ENCODE measurements at regions not wholly inside any gene's neighbourhood (a gene's known extent, or its start where the extent isn't known, plus 50 kb on each side); places are given as distances from the start of the nearest gene placed in this dataset.

DNA sequence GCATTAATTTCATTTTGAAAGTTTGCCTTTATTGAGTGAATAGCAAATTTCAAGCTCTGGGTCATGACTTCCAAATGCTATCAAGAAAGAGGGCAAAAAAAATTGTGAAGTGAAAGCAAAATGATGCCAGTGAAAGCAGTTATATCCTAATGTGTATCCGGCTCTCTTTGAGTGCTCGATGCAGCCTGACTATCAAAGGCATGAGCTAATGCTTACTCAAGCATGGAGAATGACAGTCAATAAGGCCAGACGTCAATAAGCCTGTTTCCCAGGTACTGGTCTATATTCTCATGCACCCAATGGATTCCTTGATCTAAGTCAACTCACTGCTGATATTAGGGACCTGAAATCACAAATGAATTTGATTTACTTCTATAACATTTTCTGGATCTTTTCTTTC is 435.5 kb downstream of the CAAP1 start:
- Histone ChIP-seq H3K36me3 (ENCODE audit: control insufficient read depth, insufficient read depth, low read length) (no peaks in the 10 kb centered on the region), H3K4me3 (ENCODE audit: low read depth in 2 of 2, low read length in 2 of 2) (no peak overlapping the region), H3K9me3 (ENCODE audit: control insufficient read depth, insufficient read depth, low read depth, low read length) (no peaks in the 10 kb centered on the region), H3K4me1 (ENCODE audit: control insufficient read depth, insufficient read depth, low read length) (no peaks in the 10 kb centered on the region), H3K27me3 (ENCODE audit: control insufficient read depth, insufficient read depth, low read length) (no peaks in the 10 kb centered on the region), H3K27ac (ENCODE audit: low read length) (no peak overlapping the region)
- intact Hi-C loops (cut with micrococcal nuclease; ENCODE audit: unreplicated experiment) (loop anchor here (10.0 kb wide), 1 partner anchor 58 kb away; no protein-coding TSS in a partner anchor), in situ Hi-C loops (cut with HindIII; ENCODE audit: low pct_unique_long_range_greater_than_20kb, low sequenced_read_pairs) (no loop called here)
- ATAC-seq (no peak), DNase-seq (ENCODE audit: low read depth, low spot score) (no peak)
- BruUV-seq (replicated peaks): no TSS peak
- CTCF ChIA-PET: no interaction called here
- TF ChIP-seq, protein P1, sequence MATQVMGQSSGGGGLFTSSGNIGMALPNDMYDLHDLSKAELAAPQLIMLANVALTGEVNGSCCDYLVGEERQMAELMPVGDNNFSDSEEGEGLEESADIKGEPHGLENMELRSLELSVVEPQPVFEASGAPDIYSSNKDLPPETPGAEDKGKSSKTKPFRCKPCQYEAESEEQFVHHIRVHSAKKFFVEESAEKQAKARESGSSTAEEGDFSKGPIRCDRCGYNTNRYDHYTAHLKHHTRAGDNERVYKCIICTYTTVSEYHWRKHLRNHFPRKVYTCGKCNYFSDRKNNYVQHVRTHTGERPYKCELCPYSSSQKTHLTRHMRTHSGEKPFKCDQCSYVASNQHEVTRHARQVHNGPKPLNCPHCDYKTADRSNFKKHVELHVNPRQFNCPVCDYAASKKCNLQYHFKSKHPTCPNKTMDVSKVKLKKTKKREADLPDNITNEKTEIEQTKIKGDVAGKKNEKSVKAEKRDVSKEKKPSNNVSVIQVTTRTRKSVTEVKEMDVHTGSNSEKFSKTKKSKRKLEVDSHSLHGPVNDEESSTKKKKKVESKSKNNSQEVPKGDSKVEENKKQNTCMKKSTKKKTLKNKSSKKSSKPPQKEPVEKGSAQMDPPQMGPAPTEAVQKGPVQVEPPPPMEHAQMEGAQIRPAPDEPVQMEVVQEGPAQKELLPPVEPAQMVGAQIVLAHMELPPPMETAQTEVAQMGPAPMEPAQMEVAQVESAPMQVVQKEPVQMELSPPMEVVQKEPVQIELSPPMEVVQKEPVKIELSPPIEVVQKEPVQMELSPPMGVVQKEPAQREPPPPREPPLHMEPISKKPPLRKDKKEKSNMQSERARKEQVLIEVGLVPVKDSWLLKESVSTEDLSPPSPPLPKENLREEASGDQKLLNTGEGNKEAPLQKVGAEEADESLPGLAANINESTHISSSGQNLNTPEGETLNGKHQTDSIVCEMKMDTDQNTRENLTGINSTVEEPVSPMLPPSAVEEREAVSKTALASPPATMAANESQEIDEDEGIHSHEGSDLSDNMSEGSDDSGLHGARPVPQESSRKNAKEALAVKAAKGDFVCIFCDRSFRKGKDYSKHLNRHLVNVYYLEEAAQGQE (IDR thresholded peaks at IDR 0.05; ENCODE audit: insufficient read depth in 1 of 2, low read depth in 2 of 2, low read length in 1 of 2): no peak
- no peak for TF ChIP-seq TCF7L2 (IDR thresholded peaks at IDR 0.05; ENCODE audit: low read depth, low read length)
- TF ChIP-seq, protein P2, sequence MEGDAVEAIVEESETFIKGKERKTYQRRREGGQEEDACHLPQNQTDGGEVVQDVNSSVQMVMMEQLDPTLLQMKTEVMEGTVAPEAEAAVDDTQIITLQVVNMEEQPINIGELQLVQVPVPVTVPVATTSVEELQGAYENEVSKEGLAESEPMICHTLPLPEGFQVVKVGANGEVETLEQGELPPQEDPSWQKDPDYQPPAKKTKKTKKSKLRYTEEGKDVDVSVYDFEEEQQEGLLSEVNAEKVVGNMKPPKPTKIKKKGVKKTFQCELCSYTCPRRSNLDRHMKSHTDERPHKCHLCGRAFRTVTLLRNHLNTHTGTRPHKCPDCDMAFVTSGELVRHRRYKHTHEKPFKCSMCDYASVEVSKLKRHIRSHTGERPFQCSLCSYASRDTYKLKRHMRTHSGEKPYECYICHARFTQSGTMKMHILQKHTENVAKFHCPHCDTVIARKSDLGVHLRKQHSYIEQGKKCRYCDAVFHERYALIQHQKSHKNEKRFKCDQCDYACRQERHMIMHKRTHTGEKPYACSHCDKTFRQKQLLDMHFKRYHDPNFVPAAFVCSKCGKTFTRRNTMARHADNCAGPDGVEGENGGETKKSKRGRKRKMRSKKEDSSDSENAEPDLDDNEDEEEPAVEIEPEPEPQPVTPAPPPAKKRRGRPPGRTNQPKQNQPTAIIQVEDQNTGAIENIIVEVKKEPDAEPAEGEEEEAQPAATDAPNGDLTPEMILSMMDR (IDR thresholded peaks at IDR 0.05): no peak
- POLR2A ChIA-PET: no interaction called here

DNA sequence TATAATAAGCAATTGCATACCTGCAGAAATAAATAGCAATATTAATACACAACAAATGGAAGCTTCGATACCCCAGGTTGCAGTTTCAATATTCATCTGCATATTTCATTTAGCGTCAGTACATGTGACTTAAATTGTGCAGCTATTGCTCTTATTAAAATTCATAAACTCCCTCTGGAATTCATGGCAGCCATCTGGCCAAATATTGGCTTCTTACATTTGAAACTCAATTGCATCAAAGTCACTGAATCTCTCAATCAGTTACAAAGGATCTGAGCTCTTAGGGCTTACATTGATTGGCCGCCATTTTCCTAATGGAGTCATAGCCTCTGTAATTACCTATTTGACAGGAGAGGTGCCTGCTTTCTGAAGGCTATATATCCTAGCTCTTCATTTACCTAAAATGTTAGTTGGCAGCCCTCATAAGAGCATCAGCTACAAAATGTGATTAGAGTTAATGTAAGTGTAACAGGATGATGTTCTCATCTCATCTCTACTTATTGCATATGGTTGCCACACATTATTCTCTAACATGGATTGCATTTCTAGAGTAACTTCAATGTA is 453.5 kb downstream of the CAAP1 start:
- Histone ChIP-seq H3K36me3 (ENCODE audit: control insufficient read depth, insufficient read depth, low read length) (no peaks in the 10 kb centered on the region), H3K4me3 (ENCODE audit: low read depth in 2 of 2, low read length in 2 of 2) (no peak overlapping the region), H3K27me3 (ENCODE audit: control insufficient read depth, insufficient read depth, low read length) (no peaks in the 10 kb centered on the region), H3K27ac (ENCODE audit: low read length) (no peak overlapping the region), H3K4me1 (ENCODE audit: control insufficient read depth, insufficient read depth, low read length) (no peaks in the 10 kb centered on the region), H3K9me3 (ENCODE audit: control insufficient read depth, insufficient read depth, low read depth, low read length) (no peaks in the 10 kb centered on the region)
- ChIA-PET CTCF (no interaction called here), POLR2A (no interaction called here)
- BruUV-seq (replicated peaks): no TSS peak
- in situ Hi-C loops (cut with HindIII; ENCODE audit: low pct_unique_long_range_greater_than_20kb, low sequenced_read_pairs) (no loop called here), intact Hi-C loops (cut with micrococcal nuclease; ENCODE audit: unreplicated experiment) (no loop called here)
- DNase-seq (ENCODE audit: low read depth, low spot score) (no peak), ATAC-seq (no peak)
- TF ChIP-seq, protein P2 (IDR thresholded peaks at IDR 0.05): no peak
- no peak for TF ChIP-seq TCF7L2 (IDR thresholded peaks at IDR 0.05; ENCODE audit: low read depth, low read length)
- TF ChIP-seq, protein P1 (IDR thresholded peaks at IDR 0.05; ENCODE audit: insufficient read depth in 1 of 2, low read depth in 2 of 2, low read length in 1 of 2): no peak
- no peak for TF ChIP-seq POLR2AphosphoS5 (IDR thresholded peaks at IDR 0.05; ENCODE audit: low read depth, low read length)
- no peak for TF ChIP-seq SIN3A (IDR thresholded peaks at IDR 0.05; ENCODE audit: borderline replicate concordance, insufficient read depth, low read depth, low read length)
